ENCODE measurements at regions not wholly inside any gene's neighbourhood (a gene's known extent, or its start where the extent isn't known, plus 50 kb on each side); places are given as distances from the start of the nearest gene placed in this dataset.
A peak's percentile ranks its signal among the peaks of the same experiment; 100 is the strongest.

- H3K23me2 ChIP-seq (ENCODE audit: insufficient read length, low read depth, low read length, poor library complexity, severe bottlenecking): no peaks in the 10 kb centered on the region
- Mint-ChIP-seq H3K4me3 (no peak overlapping the region), H3K27me3 (ENCODE audit: low read depth) (no peaks in the 10 kb centered on the region), H3K27ac (peak overlapping the region in 1 of 3 experiments; percentile 20; a peak in 1 of 7 replicates), H3K4me1 (no peaks in the 10 kb centered on the region), H3K36me3 (ENCODE audit: insufficient read depth in 1 of 3, low read depth in 3 of 3) (no peaks in the 10 kb centered on the region; a peak in 1 of 7 replicates), H3K9me3 (no peaks in the 10 kb centered on the region)
- no peak for TF ChIP-seq CTCF (conservative IDR thresholded peaks at IDR 0.05)
- H3T11ph ChIP-seq (ENCODE audit: low read length): no peak overlapping the region
- no peak overlapping the region for H2BK12ac ChIP-seq (ENCODE audit: insufficient read length, low read depth, low read length)
- no peak overlapping the region for H4K91ac ChIP-seq (ENCODE audit: insufficient read length, low read depth, low read length)
- H4K20me1 ChIP-seq (ENCODE audit: control insufficient read depth, insufficient read depth, insufficient read length): no peaks in the 10 kb centered on the region
- H3K4ac ChIP-seq (ENCODE audit: low read depth, low read length): no peak overlapping the region
- no peak overlapping the region for H3K14ac ChIP-seq (ENCODE audit: insufficient read depth, low read length)
- H3K9ac ChIP-seq (ENCODE audit: extremely low read depth, insufficient read length, low read length): no peak overlapping the region
- H2BK20ac ChIP-seq (ENCODE audit: low read depth, low read length, poor library complexity, severe bottlenecking): no peak overlapping the region
- H3K56ac ChIP-seq (ENCODE audit: insufficient read length, low read depth, low read length): no peak overlapping the region
- H2AK5ac ChIP-seq (ENCODE audit: insufficient read length, low read length): no peak overlapping the region
- no peak overlapping the region for H2BK15ac ChIP-seq (ENCODE audit: low read depth, low read length)
- no peak overlapping the region for H2AFZ ChIP-seq (ENCODE audit: low read length)
- DNase-seq: no peak
- no CpG with 5 or more reads among the region's 1 CpG for WGBS (ENCODE audit: extremely low coverage, insufficient read length, low lambda C conversion rate)
- H3K23ac ChIP-seq (ENCODE audit: insufficient read length, low read depth, low read length): no peak overlapping the region
- no peaks in the 10 kb centered on the region for H3K27me3 ChIP-seq (ENCODE audit: insufficient read depth, low read length)
- H3K79me1 ChIP-seq (ENCODE audit: insufficient read depth, low read depth, low read length, poor library complexity, severe bottlenecking): no peaks in the 10 kb centered on the region
- H3K4me2 ChIP-seq (ENCODE audit: insufficient read depth, insufficient read length, low read length): no peak overlapping the region
- H3K27ac ChIP-seq (ENCODE audit: insufficient read length, low read depth, low read length): no peak overlapping the region
- no peak overlapping the region for H2BK120ac ChIP-seq (ENCODE audit: low read depth, low read length, poor library complexity, severe bottlenecking)
- H4K5ac ChIP-seq (ENCODE audit: insufficient read length, low read depth, low read length): no peak overlapping the region
- no peak overlapping the region for H4K8ac ChIP-seq (replicated peaks; ENCODE audit: insufficient read length, low read depth, low read length)
- H2BK5ac ChIP-seq (ENCODE audit: insufficient read length, low read length): no peak overlapping the region
- H3K79me2 ChIP-seq (ENCODE audit: insufficient read depth, low read length): no peaks in the 10 kb centered on the region
- no peaks in the 10 kb centered on the region for H3K9me3 ChIP-seq (ENCODE audit: control insufficient read depth, low read depth, low read length)
- no peak overlapping the region for H3K18ac ChIP-seq (ENCODE audit: insufficient read length, low read depth, low read length)
- no peaks in the 10 kb centered on the region for H3K4me1 ChIP-seq (ENCODE audit: insufficient read depth, low read length)
Measured at GRCh38 chr2:221170548-221170947, 401.6 kb downstream of the EPHA4 start.
